Body of pancreas (tissue), 4 donors: ENCODE measurements at regions not wholly inside any gene's neighbourhood (a gene's known extent, or its start where the extent isn't known, plus 50 kb on each side); places are given as distances from the start of the nearest gene placed in this dataset.

Experiments
- POLR2A ChIP-seq, 3 donors: fragments of 450-650 bp; IDR thresholded peaks; one replicate each; pipeline ENCODE4 v1.6.1; 2016; ENCODE audit warnings: antibody characterized with exemption in 3 of 3, mild to moderate bottlenecking in 2 of 3
- TF ChIP-seq, protein P1 (sequence below), 7 experiments: fragments of 450-650 bp in 4 of 7; fragments of 200-600 bp in 3 of 7; sonication (generic) in 3 of 7; IDR thresholded peaks; one replicate each; pipeline ENCODE4 v1.5.1; 2016 to 2019; ENCODE audit warnings: antibody characterized with exemption in 7 of 7

DNA sequence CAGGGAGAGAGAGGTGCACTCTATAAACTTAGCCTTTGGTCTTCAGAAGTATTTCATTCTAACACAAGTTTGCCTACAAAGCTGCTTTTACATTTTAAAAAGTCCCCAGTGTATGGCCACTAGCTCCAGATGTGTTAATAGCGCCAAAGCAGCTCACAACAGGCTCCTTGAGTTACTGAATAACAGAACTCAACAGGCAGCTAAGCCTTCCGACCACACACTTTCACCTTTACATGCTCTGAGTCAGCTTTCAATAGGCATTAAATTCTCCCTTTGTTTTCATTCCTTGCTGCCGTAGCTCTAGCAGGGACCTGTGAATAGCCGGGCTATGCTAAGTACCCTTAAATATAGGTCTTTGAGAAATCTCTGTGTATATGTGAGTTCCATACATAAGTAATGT lies 262.8 kb upstream of the PARD3B start:
- TF ChIP-seq, protein P1, sequence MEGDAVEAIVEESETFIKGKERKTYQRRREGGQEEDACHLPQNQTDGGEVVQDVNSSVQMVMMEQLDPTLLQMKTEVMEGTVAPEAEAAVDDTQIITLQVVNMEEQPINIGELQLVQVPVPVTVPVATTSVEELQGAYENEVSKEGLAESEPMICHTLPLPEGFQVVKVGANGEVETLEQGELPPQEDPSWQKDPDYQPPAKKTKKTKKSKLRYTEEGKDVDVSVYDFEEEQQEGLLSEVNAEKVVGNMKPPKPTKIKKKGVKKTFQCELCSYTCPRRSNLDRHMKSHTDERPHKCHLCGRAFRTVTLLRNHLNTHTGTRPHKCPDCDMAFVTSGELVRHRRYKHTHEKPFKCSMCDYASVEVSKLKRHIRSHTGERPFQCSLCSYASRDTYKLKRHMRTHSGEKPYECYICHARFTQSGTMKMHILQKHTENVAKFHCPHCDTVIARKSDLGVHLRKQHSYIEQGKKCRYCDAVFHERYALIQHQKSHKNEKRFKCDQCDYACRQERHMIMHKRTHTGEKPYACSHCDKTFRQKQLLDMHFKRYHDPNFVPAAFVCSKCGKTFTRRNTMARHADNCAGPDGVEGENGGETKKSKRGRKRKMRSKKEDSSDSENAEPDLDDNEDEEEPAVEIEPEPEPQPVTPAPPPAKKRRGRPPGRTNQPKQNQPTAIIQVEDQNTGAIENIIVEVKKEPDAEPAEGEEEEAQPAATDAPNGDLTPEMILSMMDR (IDR thresholded peaks at IDR 0.05) = no peak
- TF ChIP-seq POLR2A (IDR thresholded peaks at IDR 0.05) = no peak
